Esophagus squamous epithelium (tissue), 5 donors: ENCODE measurements at regions not wholly inside any gene's neighbourhood (a gene's known extent, or its start where the extent isn't known, plus 50 kb on each side); places are given as distances from the start of the nearest gene placed in this dataset.

Source experiments
- DNase-seq: peaks from one replicate; lab custom pipeline; 2025; lab: John Stamatoyannopoulos, UW
- H3K27ac ChIP-seq, 4 donors: fragments of 200-600 bp; sonication (generic); one replicate each; pipeline ENCODE4 v1.5.1; 2016 to 2019; ENCODE audit warnings: mild to moderate bottlenecking in 1 of 4
- H3K27me3 ChIP-seq, 4 donors: fragments of 200-600 bp; sonication (generic); 1 replicate in 3 of 4; 2 replicates in 1 of 4; pipeline versions ENCODE4 v1.5.1 to v1.6.0; 2017 to 2021; ENCODE audit warnings: antibody characterized with exemption in 1 of 4
- H3K36me3 ChIP-seq, 3 donors: fragments of 200-600 bp; sonication (generic); one replicate each; pipeline ENCODE4 v1.5.1; 2016 to 2019
- H3K4me1 ChIP-seq, 3 donors: fragments of 200-600 bp; sonication (generic); one replicate each; pipeline ENCODE4 v1.5.1; 2017 to 2019
- H3K4me3 ChIP-seq, 4 donors: fragments of 200-600 bp; sonication (generic); 1 replicate in 3 of 4; 2 replicates in 1 of 4; pipeline ENCODE4 v1.5.1; 2016 to 2019; ENCODE audit warnings: mild to moderate bottlenecking in 2 of 4, moderate library complexity in 1 of 4
- H3K9me3 ChIP-seq, 3 donors: fragments of 200-600 bp; sonication (generic); one replicate each; pipeline ENCODE4 v1.5.1; 2016 to 2019
- POLR2A ChIP-seq, 4 donors: fragments of 450-650 bp; IDR thresholded peaks; one replicate each; pipeline ENCODE4 v1.6.1; 2017; ENCODE audit warnings: antibody characterized with exemption in 4 of 4, mild to moderate bottlenecking in 4 of 4, moderate library complexity in 3 of 4
- WGBS, 2 donors: methylation state at CpG; one replicate each; pipeline ENCODE4 v1.1.5; 2018; 5-methylcytosine and 5-hydroxymethylcytosine counted together
- intact Hi-C: fragments of 100-400 bp; cut with DNase I; formaldehyde crosslinking; loops from one replicate; pipeline ENCODE4 v1.15.0; 2022
- TF ChIP-seq, protein P1 (sequence below), 6 experiments: fragments of 450-650 bp in 4 of 6; fragments of 200-600 bp in 2 of 6; sonication (generic) in 2 of 6; IDR thresholded peaks; one replicate each; pipeline ENCODE4 v1.5.1; 2016 to 2019; ENCODE audit warnings: antibody characterized with exemption in 6 of 6, mild to moderate bottlenecking in 4 of 6, moderate library complexity in 4 of 6
- donor health status: DM: yes; HTN: yes; CAD: no.

DNA sequence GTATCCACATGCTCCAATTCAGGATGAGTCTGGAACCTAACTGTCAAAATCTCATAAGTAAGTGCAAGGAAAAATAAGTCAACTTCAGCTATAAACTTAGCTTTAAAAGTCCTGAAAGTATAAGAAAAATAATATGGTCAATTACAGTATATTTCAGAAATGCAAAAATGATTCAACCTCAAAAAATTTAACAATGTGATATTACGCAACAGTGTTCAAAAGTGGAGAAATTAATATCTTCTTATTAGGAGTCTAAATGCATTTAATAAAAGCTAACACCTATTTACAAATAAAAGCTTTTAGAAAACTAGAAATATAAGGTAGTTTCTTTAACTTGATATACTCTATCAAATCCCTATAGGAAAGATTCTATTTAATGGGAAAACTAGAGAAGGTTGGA, 111.2 kb upstream of the OPRM1 start:
- Histone ChIP-seq H3K4me1 (no peaks in the 10 kb centered on the region), H3K27me3 (no peaks in the 10 kb centered on the region), H3K27ac (no peak overlapping the region), H3K4me3 (no peak overlapping the region), H3K9me3 (no peaks in the 10 kb centered on the region), H3K36me3 (no peaks in the 10 kb centered on the region)
- TF ChIP-seq, protein P1, sequence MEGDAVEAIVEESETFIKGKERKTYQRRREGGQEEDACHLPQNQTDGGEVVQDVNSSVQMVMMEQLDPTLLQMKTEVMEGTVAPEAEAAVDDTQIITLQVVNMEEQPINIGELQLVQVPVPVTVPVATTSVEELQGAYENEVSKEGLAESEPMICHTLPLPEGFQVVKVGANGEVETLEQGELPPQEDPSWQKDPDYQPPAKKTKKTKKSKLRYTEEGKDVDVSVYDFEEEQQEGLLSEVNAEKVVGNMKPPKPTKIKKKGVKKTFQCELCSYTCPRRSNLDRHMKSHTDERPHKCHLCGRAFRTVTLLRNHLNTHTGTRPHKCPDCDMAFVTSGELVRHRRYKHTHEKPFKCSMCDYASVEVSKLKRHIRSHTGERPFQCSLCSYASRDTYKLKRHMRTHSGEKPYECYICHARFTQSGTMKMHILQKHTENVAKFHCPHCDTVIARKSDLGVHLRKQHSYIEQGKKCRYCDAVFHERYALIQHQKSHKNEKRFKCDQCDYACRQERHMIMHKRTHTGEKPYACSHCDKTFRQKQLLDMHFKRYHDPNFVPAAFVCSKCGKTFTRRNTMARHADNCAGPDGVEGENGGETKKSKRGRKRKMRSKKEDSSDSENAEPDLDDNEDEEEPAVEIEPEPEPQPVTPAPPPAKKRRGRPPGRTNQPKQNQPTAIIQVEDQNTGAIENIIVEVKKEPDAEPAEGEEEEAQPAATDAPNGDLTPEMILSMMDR (IDR thresholded peaks at IDR 0.05), result no peak
- DNase-seq, result no peak
- 86 to 91% methylated on average over 1 of the region's 1 CpG for WGBS, 2 donors
- intact Hi-C loops, result no loop called here

DNA sequence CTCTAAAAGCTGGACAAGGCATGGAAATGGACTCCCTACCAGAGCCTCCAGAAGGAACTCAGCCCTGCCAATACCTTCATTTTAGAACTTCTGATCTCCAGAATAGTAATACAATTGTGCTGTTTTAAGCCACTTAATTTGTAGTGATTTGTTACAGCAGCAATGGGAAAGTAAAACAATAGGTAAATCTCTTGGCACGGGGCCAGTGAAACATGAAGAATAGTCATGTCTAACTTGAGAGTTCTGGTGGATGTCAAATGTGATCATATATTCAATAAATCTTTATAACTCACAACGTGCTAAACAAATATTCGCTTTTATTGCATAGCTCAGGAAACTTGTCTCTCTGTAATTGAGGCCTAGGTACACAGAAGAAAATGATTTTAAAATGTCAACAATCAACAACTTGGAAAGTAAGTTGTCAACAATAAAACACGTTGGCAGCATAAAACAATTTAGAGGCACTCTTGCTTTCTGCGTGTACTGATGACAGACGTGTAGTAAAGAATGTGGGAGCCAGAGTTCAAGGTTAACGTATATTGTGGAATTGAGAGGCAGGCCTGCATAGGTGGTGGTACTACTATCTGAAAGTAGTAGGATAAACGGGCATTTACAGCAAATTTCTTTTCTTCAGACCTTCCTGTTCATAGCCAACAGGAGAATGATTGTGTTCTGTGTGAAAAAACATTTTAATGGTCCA, 140.5 kb upstream of the OPRM1 start:
- H3K27me3 ChIP-seq, result no peaks in the 10 kb centered on the region
- DNase-seq, result no peak
- no peak overlapping the region for H3K27ac ChIP-seq
- H3K4me3 ChIP-seq, result no peak overlapping the region
- TF ChIP-seq, protein P1 (IDR thresholded peaks at IDR 0.05), result no peak
- no peak for TF ChIP-seq POLR2A (IDR thresholded peaks at IDR 0.05)
- no peaks in the 10 kb centered on the region for H3K36me3 ChIP-seq
- intact Hi-C loops, result no loop called here
- no peaks in the 10 kb centered on the region for H3K9me3 ChIP-seq
- H3K4me1 ChIP-seq, result no peaks in the 10 kb centered on the region
- 52 to 56% methylated on average over 8 of the region's 8 CpGs for whole genome bisulfite sequencing, 2 donors

DNA sequence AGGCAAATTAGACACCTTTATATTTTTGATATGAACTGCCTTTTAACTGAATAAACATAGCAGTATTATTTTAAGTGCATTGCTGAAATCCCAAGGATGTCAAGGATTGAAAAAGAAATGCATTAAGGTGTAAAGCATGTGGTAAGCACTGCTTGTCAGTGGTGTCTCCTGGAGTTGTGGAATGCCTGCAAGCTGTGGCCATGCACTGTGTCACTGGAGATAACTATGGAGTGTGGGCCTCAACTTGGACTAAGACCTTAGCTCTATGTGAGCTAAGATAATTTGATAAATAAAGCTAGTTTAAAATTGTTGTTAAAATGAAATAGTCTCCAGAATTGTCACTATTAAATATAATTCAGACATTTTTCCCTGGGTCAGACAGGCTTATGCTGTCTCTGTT, 156.6 kb upstream of the OPRM1 start:
- no peaks in the 10 kb centered on the region for H3K9me3 ChIP-seq
- H3K4me3 ChIP-seq, result no peak overlapping the region
- no peak overlapping the region for H3K27ac ChIP-seq
- no peaks in the 10 kb centered on the region for H3K4me1 ChIP-seq
- TF ChIP-seq, protein P1 (IDR thresholded peaks at IDR 0.05), result no peak
- TF ChIP-seq POLR2A (IDR thresholded peaks at IDR 0.05), result no peak
- intact Hi-C loops, result no loop called here
- no peaks in the 10 kb centered on the region for H3K27me3 ChIP-seq
- H3K36me3 ChIP-seq, result no peaks in the 10 kb centered on the region
- DNase-seq, result no peak

DNA sequence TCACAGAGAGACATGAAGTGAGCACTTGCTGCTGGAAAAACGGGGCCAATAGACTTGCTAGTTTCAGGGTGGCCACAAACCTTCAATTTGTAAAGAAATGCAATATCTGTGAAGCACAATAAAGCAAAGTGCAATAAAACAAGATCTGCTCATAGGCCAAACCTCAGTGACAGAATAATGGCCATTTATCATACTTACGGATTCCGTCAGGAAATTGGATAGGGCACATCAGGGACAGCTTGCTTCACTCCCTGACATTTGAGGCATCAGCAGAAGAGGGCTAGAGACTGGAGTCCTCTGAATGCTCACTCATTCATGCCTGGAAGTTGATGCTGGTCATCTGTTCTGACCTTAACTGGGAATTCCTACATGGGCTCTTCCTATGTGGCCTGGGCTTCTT, 165.5 kb upstream of the OPRM1 start:
- DNase-seq, result no peak
- no peak overlapping the region for H3K4me3 ChIP-seq
- H3K27ac ChIP-seq, result no peak overlapping the region
- no peaks in the 10 kb centered on the region for H3K9me3 ChIP-seq
- no peak for TF ChIP-seq POLR2A (IDR thresholded peaks at IDR 0.05)
- TF ChIP-seq, protein P1 (IDR thresholded peaks at IDR 0.05), result no peak
- intact Hi-C loops, result no loop called here
- no peaks in the 10 kb centered on the region for H3K36me3 ChIP-seq
- 74 to 77% methylated on average over 3 of the region's 3 CpGs for WGBS, 2 donors
- H3K27me3 ChIP-seq, result no peaks in the 10 kb centered on the region
- H3K4me1 ChIP-seq, result no peaks in the 10 kb centered on the region

DNA sequence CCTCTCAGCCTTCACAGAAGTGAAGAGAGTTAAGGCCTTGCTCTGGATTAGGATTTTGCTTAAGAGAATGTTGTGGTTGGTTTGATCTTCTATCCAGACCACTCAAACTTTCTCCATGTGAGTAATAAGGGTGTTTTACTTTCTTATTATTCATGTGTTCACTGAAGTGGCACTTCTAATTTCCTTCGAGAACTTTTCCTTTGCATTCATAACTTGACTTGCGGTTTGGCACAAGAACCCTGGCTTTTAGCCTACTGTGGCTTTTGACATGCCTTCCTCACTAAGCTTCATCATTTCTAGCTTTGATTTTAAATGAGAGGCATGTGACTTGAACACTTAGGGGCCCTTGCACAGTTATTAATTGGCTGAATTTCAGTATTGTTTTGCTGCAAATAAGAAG, 166.1 kb upstream of the OPRM1 start:
- Histone ChIP-seq H3K36me3 (no peaks in the 10 kb centered on the region), H3K4me3 (no peak overlapping the region), H3K27ac (no peak overlapping the region), H3K9me3 (no peaks in the 10 kb centered on the region), H3K27me3 (no peaks in the 10 kb centered on the region), H3K4me1 (no peaks in the 10 kb centered on the region)
- no peak for DNase-seq
- intact Hi-C loops, result no loop called here
- TF ChIP-seq, protein P1 (IDR thresholded peaks at IDR 0.05), result no peak
- TF ChIP-seq POLR2A (IDR thresholded peaks at IDR 0.05), result no peak
- WGBS, 2 donors, result 73 to 92% methylated on average over 2 of the region's 2 CpGs
